Tibial nerve (tissue), 3 donors: ENCODE measurements at regions not wholly inside any gene's neighbourhood (a gene's known extent, or its start where the extent isn't known, plus 50 kb on each side); places are given as distances from the start of the nearest gene placed in this dataset.

Experiments
- POLR2A ChIP-seq, 2 donors: fragments of 450-650 bp; IDR thresholded peaks; one replicate each; pipeline ENCODE4 v1.6.1; 2017; ENCODE audit warnings: antibody characterized with exemption in 2 of 2, mild to moderate bottlenecking in 2 of 2, moderate library complexity in 2 of 2
- TF ChIP-seq, protein P1 (sequence below), 5 experiments: fragments of 200-600 bp in 3 of 5; fragments of 450-650 bp in 2 of 5; sonication (generic) in 3 of 5; IDR thresholded peaks; one replicate each; pipeline ENCODE4 v1.5.1; 2016 to 2019; ENCODE audit warnings: antibody characterized with exemption in 5 of 5, mild to moderate bottlenecking in 3 of 5, moderate library complexity in 2 of 5

DNA sequence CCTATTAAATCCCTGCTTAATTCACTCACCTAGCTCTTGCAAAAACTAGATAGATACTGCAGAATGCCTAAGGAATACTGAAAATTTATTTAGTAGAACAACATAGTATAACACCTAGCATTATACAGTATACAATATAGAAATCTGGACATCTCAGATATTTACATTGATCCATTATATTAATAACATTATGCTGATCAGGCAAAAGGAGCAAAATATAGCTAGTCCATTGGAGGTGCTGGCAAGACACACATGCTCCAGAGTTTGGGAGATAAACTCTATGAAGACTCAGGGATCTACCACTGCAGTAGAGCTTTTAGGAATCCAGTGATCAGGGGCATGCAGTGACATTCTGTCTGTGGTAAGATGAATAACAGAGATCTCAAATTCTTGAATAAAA is 357.6 kb downstream of the TBC1D4 start:
- TF ChIP-seq, protein P1, sequence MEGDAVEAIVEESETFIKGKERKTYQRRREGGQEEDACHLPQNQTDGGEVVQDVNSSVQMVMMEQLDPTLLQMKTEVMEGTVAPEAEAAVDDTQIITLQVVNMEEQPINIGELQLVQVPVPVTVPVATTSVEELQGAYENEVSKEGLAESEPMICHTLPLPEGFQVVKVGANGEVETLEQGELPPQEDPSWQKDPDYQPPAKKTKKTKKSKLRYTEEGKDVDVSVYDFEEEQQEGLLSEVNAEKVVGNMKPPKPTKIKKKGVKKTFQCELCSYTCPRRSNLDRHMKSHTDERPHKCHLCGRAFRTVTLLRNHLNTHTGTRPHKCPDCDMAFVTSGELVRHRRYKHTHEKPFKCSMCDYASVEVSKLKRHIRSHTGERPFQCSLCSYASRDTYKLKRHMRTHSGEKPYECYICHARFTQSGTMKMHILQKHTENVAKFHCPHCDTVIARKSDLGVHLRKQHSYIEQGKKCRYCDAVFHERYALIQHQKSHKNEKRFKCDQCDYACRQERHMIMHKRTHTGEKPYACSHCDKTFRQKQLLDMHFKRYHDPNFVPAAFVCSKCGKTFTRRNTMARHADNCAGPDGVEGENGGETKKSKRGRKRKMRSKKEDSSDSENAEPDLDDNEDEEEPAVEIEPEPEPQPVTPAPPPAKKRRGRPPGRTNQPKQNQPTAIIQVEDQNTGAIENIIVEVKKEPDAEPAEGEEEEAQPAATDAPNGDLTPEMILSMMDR (IDR thresholded peaks at IDR 0.05) = no peak
- TF ChIP-seq POLR2A (IDR thresholded peaks at IDR 0.05) = no peak
